B cell (primary cell): ENCODE measurements at regions not wholly inside any gene's neighbourhood (a gene's known extent, or its start where the extent isn't known, plus 50 kb on each side); places are given as distances from the start of the nearest gene placed in this dataset.

ENCODE experiments used
- ATAC-seq: fragments of 200-7000 bp; cut with Tn5 transposase; one replicate; pipeline ENCODE4 v1.10.0; 2021; ENCODE audit warnings: low read depth, mild to moderate bottlenecking, moderate number of reproducible peaks, moderate library complexity
- CTCF ChIA-PET: fragments of 350-600 bp; sonication (Branson Sonifier 250); formaldehyde crosslinking; loops from one replicate; lab custom pipeline; 2021; ENCODE audit warnings: antibody characterized with exemption, inconsistent platforms; lab: Charles Lee
- POLR2A ChIA-PET: fragments of 350-600 bp; sonication (Branson Sonifier 250); formaldehyde crosslinking; loops from one replicate; lab custom pipeline; 2021; ENCODE audit warnings: antibody characterized with exemption; lab: Charles Lee
- DNase-seq: peaks from one replicate; pipeline ENCODE4 v3.0.0; 2013
- H2AFZ ChIP-seq: 2 replicates; pipeline ENCODE4 v1.6.1; 2012; ENCODE audit warnings: mild to moderate bottlenecking, low read depth, low read length; ENCODE audit not compliant: insufficient read depth, poor library complexity, severe bottlenecking
- H3K27ac ChIP-seq, 2 donors: 1 replicate in 1 of 2; 2 replicates in 1 of 2; pipeline ENCODE4 v1.5.1; 2012 to 2013; ENCODE audit warnings: low read length in 2 of 2, mild to moderate bottlenecking in 2 of 2, moderate library complexity in 1 of 2
- H3K27me3 ChIP-seq, 4 experiments: fragments of 200-600 bp in 1 of 4; sonication (generic) in 1 of 4; replicated peaks in 1 of 4; 1 replicate in 2 of 4; 2 replicates in 2 of 4; pipeline versions ENCODE4 v1.6.1 to v1.7.0; 2013 to 2016; ENCODE audit warnings: low read length in 3 of 4, mild to moderate bottlenecking in 2 of 4, mixed read lengths in 1 of 4, moderate library complexity in 1 of 4; ENCODE audit not compliant: insufficient read depth in 4 of 4, control insufficient read depth in 3 of 4; ENCODE audit errors: control extremely low read depth in 1 of 4
- H3K36me3 ChIP-seq, 2 experiments: replicated peaks in 1 of 2; 1 replicate in 1 of 2; 2 replicates in 1 of 2; pipeline versions ENCODE4 v1.6.1 to v1.7.1; 2013; ENCODE audit warnings: low read length in 1 of 2; ENCODE audit not compliant: insufficient read depth in 2 of 2, control insufficient read depth in 1 of 2; ENCODE audit errors: control extremely low read depth in 1 of 2, extremely low read depth in 1 of 2
- H3K4me1 ChIP-seq, 2 donors: fragments of 200-600 bp in 1 of 2; sonication (generic) in 1 of 2; 1 replicate in 1 of 2; 2 replicates in 1 of 2; pipeline versions ENCODE4 v1.5.1 to v1.6.1; 2013 to 2017; ENCODE audit warnings: low read length in 2 of 2; ENCODE audit not compliant: control insufficient read depth in 2 of 2, insufficient read depth in 2 of 2
- H3K4me2 ChIP-seq: replicated peaks from 2 replicates; pipeline ENCODE3; 2012; ENCODE audit warnings: mild to moderate bottlenecking, low read depth, low read length; ENCODE audit not compliant: poor library complexity, severe bottlenecking
- H3K4me3 ChIP-seq, 5 experiments: fragments of 200-600 bp in 1 of 5; sonication (generic) in 1 of 5; 1 replicate in 3 of 5; 2 replicates in 2 of 5; pipeline versions ENCODE4 v1.5.1 to v1.7.0; 2011 to 2016; ENCODE audit warnings: low read length in 4 of 5, mild to moderate bottlenecking in 4 of 5, low read depth in 2 of 5, control low read depth in 1 of 5, moderate library complexity in 1 of 5; ENCODE audit not compliant: insufficient read depth in 1 of 5; ENCODE audit errors: control extremely low read depth in 1 of 5, extremely low read depth in 1 of 5
- H3K79me2 ChIP-seq: fragments of 200-600 bp; sonication (generic); one replicate; pipeline ENCODE4 v1.6.0; 2016; ENCODE audit warnings: low read length; ENCODE audit not compliant: control insufficient read depth, insufficient read depth
- H3K9ac ChIP-seq: fragments of 200-600 bp; sonication (generic); 2 replicates; pipeline ENCODE4 v1.6.1; 2017; ENCODE audit warnings: mild to moderate bottlenecking, low read length, moderate library complexity
- H3K9me3 ChIP-seq, 3 donors: one replicate each; pipeline versions ENCODE4 v1.6.1 to v1.7.1; 2013; ENCODE audit warnings: low read length in 2 of 3; ENCODE audit not compliant: control insufficient read depth in 2 of 3, insufficient read depth in 1 of 3; ENCODE audit errors: control extremely low read depth in 1 of 3
- H4K20me1 ChIP-seq: 2 replicates; pipeline ENCODE4 v1.6.0; 2012; ENCODE audit warnings: mild to moderate bottlenecking, low read length; ENCODE audit not compliant: insufficient read depth, control insufficient read depth, poor library complexity, severe bottlenecking
- H3K27ac Mint-ChIP-seq: one replicate; pipeline ENCODE4 v1.8.0; 2021; ENCODE audit warnings: mixed read lengths
- H3K27me3 Mint-ChIP-seq: one replicate; pipeline ENCODE4 v1.8.0; 2021; ENCODE audit warnings: mixed read lengths
- H3K4me1 Mint-ChIP-seq: one replicate; pipeline ENCODE4 v1.8.0; 2021; ENCODE audit warnings: mixed read lengths
- H3K4me3 Mint-ChIP-seq: one replicate; pipeline ENCODE4 v1.8.0; 2021; ENCODE audit warnings: mixed read lengths
- H3K9me3 Mint-ChIP-seq: one replicate; pipeline ENCODE4 v1.8.0; 2022; ENCODE audit warnings: mixed read lengths; ENCODE audit not compliant: insufficient read depth
- EZH2 ChIP-seq: IDR thresholded peaks from 2 replicates; pipeline ENCODE4 v1.6.1; 2012; ENCODE audit warnings: borderline replicate concordance, low read depth, mild to moderate bottlenecking, moderate library complexity, low read length; ENCODE audit not compliant: insufficient read depth, poor library complexity, severe bottlenecking
- WGBS: methylation state at CpG from one replicate; pipeline ENCODE4 v1.1.5; 2013; ENCODE audit warnings: missing lambda C conversion rate; ENCODE audit not compliant: insufficient coverage; 5-methylcytosine and 5-hydroxymethylcytosine counted together
- intact Hi-C: fragments of 100-400 bp; cut with micrococcal nuclease; formaldehyde crosslinking; loops from one replicate; pipeline ENCODE4 v1.10.0; 2022
- TF ChIP-seq, protein P1 (sequence below): fragments of 200-600 bp; IDR thresholded peaks from one replicate; pipeline ENCODE4 v1.8.0; 2022; ENCODE audit warnings: antibody characterized with exemption, mild to moderate bottlenecking

DNA sequence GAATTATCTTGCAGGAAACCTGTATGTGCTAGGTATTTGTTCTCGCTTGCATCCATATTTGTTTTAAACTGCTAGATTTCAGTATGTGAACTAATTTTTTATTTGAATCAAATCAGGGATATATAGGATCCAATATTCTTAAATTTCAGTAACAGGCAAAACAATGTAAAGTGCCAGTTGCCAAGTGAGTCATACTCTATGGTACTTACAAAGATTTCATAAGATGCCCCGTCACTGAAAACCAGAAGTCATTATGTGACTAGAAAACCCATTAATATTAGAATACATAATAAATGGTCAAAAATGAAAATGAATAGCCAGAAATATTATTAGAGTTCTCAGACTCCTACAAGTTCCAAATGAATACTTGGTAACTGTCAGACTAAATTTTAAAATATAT lies 481.2 kb downstream of the TFAP2A start:
- POLR2A ChIA-PET = no interaction called here
- H3K27ac ChIP-seq = no peak overlapping the region
- H3K4me2 ChIP-seq = no peak overlapping the region
- TF ChIP-seq, protein P1, sequence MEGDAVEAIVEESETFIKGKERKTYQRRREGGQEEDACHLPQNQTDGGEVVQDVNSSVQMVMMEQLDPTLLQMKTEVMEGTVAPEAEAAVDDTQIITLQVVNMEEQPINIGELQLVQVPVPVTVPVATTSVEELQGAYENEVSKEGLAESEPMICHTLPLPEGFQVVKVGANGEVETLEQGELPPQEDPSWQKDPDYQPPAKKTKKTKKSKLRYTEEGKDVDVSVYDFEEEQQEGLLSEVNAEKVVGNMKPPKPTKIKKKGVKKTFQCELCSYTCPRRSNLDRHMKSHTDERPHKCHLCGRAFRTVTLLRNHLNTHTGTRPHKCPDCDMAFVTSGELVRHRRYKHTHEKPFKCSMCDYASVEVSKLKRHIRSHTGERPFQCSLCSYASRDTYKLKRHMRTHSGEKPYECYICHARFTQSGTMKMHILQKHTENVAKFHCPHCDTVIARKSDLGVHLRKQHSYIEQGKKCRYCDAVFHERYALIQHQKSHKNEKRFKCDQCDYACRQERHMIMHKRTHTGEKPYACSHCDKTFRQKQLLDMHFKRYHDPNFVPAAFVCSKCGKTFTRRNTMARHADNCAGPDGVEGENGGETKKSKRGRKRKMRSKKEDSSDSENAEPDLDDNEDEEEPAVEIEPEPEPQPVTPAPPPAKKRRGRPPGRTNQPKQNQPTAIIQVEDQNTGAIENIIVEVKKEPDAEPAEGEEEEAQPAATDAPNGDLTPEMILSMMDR = no peak
- TF ChIP-seq EZH2 = no peak
- Mint-ChIP-seq H3K4me1 (no peaks in the 10 kb centered on the region), H3K27me3 (no peaks in the 10 kb centered on the region), H3K4me3 (no peak overlapping the region), H3K27ac (no peak overlapping the region), H3K9me3 (peaks cover 5% of the 10 kb centered on the region)
- no peak for DNase-seq
- intact Hi-C loops = no loop called here
- no peaks in the 10 kb centered on the region for H3K27me3 ChIP-seq
- no peaks in the 10 kb centered on the region for H3K36me3 ChIP-seq
- H3K4me1 ChIP-seq = no peaks in the 10 kb centered on the region
- no peak overlapping the region for H3K9ac ChIP-seq
- H3K9me3 ChIP-seq = no peaks in the 10 kb centered on the region
- CTCF ChIA-PET = no interaction called here
- H3K4me3 ChIP-seq = no peak overlapping the region
- ATAC-seq = no peak
- H3K79me2 ChIP-seq = no peaks in the 10 kb centered on the region
- H4K20me1 ChIP-seq = no peaks in the 10 kb centered on the region
- WGBS = no CpG with 5 or more reads among the region's 2 CpGs
- H2AFZ ChIP-seq = no peak overlapping the region

DNA sequence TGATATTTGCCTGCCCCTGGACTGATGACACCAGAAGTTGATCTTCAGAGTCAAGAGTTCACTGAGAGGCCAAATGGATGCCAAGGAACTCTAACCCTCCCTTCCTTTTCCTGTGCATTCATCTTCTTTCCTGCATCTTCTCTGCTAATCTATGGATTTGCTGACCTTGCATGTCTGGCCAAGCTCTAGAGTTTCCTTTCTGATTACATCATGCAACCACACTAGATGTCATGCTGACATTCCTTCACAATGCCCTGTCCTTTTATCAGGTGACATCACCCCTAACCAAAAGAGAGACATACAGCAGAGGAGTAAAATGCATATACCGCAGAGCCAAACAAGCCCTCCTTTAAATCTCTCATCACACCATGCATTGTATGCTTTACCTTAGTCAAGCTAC lies 487.6 kb downstream of the TFAP2A start:
- no peaks in the 10 kb centered on the region for H3K4me1 Mint-ChIP-seq
- ChIA-PET POLR2A (no interaction called here), CTCF (no interaction called here)
- Histone ChIP-seq H3K9me3 (peaks cover 0 to 4% (median 0%) of the 10 kb centered on the region in 3 donors), H3K4me2 (no peak overlapping the region), H3K36me3 (no peaks in the 10 kb centered on the region), H3K27ac (no peak overlapping the region), H3K27me3 (no peaks in the 10 kb centered on the region), H3K4me1 (no peaks in the 10 kb centered on the region), H3K79me2 (no peaks in the 10 kb centered on the region), H3K9ac (no peak overlapping the region), H3K4me3 (no peak overlapping the region), H4K20me1 (no peaks in the 10 kb centered on the region), H2AFZ (no peak overlapping the region)
- H3K4me3 Mint-ChIP-seq = no peak overlapping the region
- no peak overlapping the region for H3K27ac Mint-ChIP-seq
- H3K27me3 Mint-ChIP-seq = no peaks in the 10 kb centered on the region
- ATAC-seq = no peak
- TF ChIP-seq EZH2 = no peak
- TF ChIP-seq, protein P1 = no peak
- WGBS = no CpG with 5 or more reads among the region's 1 CpG
- DNase-seq = no peak
- intact Hi-C loops = no loop called here
- peaks cover 7% of the 10 kb centered on the region for H3K9me3 Mint-ChIP-seq
